Spleen (tissue), 11 donors: ENCODE measurements at regions not wholly inside any gene's neighbourhood (a gene's known extent, or its start where the extent isn't known, plus 50 kb on each side); places are given as distances from the start of the nearest gene placed in this dataset.
"Not testable (repeated sequence)": the region's sequence is repeated elsewhere in the genome, so short reads cannot be mapped to it uniquely, and the experiment has no call there.

Source experiments
- DNase-seq: peaks from one replicate; pipeline ENCODE4 v3.0.0-alpha.2; 2020
- H3K27ac ChIP-seq, 8 donors: fragments of 200-600 bp; sonication (generic) in 7 of 8; 1 replicate in 4 of 8; 2 replicates in 4 of 8; pipeline versions ENCODE4 v1.5.0 to v1.8.0; 2016 to 2021; ENCODE audit warnings: inconsistent platforms in 4 of 8, mild to moderate bottlenecking in 4 of 8, moderate library complexity in 1 of 8
- H3K27me3 ChIP-seq, 7 donors: fragments of 200-600 bp; sonication (generic) in 6 of 7; replicated peaks in 1 of 7; 1 replicate in 4 of 7; 2 replicates in 3 of 7; pipeline versions ENCODE4 v1.5.0 to v1.8.0; 2016 to 2021; ENCODE audit warnings: inconsistent platforms in 3 of 7, mild to moderate bottlenecking in 1 of 7
- H3K36me3 ChIP-seq, 6 donors: fragments of 200-600 bp; sonication (generic) in 5 of 6; 1 replicate in 4 of 6; 2 replicates in 2 of 6; pipeline versions ENCODE4 v1.5.0 to v1.8.0; 2016 to 2021; ENCODE audit warnings: inconsistent platforms in 2 of 6
- H3K4me1 ChIP-seq, 6 donors: fragments of 200-600 bp; sonication (generic) in 5 of 6; 1 replicate in 3 of 6; 2 replicates in 3 of 6; pipeline versions ENCODE4 v1.5.0 to v1.8.0; 2016 to 2021; ENCODE audit warnings: inconsistent platforms in 3 of 6
- H3K4me3 ChIP-seq, 8 donors: fragments of 200-600 bp; sonication (generic) in 7 of 8; 1 replicate in 4 of 8; 2 replicates in 4 of 8; pipeline versions ENCODE4 v1.5.0 to v1.8.0; 2016 to 2021; ENCODE audit warnings: inconsistent platforms in 4 of 8, mild to moderate bottlenecking in 4 of 8, moderate library complexity in 2 of 8
- H3K9me3 ChIP-seq, 8 donors: fragments of 200-600 bp; sonication (generic) in 7 of 8; 1 replicate in 4 of 8; 2 replicates in 4 of 8; pipeline versions ENCODE4 v1.5.0 to v1.8.0; 2016 to 2021; ENCODE audit warnings: inconsistent platforms in 4 of 8
- POLR2A ChIP-seq, 3 donors: fragments of 450-650 bp; IDR thresholded peaks; one replicate each; pipeline ENCODE4 v1.5.1; 2017; ENCODE audit warnings: antibody characterized with exemption in 3 of 3, mild to moderate bottlenecking in 1 of 3
- POLR2AphosphoS5 ChIP-seq, 3 donors: sonication (generic); formaldehyde crosslinking; IDR thresholded peaks; one replicate each; pipeline ENCODE4 v1.5.1; 2017; ENCODE audit warnings: antibody characterized with exemption in 3 of 3
- WGBS, 5 donors: extraction: QIAGEN DNeasy Blood & Tissue Kit in 3 of 5; methylation state at CpG; one replicate each; pipeline versions ENCODE4 v1.1.5 to v1.1.7; 2013 to 2018; 5-methylcytosine and 5-hydroxymethylcytosine counted together
- intact Hi-C: fragments of 100-400 bp; cut with DNase I; formaldehyde crosslinking; loops from one replicate; pipeline ENCODE4 v1.15.0; 2023; ENCODE audit warnings: low total_unique reads
- TF ChIP-seq, protein P1 (sequence below), 11 experiments: fragments of 200-600 bp in 7 of 11; fragments of 450-650 bp in 4 of 11; sonication (generic) in 4 of 11; IDR thresholded peaks in 8 of 11; conservative IDR thresholded peaks in 3 of 11; 1 replicate in 7 of 11; 2 replicates in 4 of 11; pipeline versions ENCODE4 v1.4.0 to v1.8.0; 2016 to 2021; ENCODE audit warnings: antibody characterized with exemption in 11 of 11, inconsistent platforms in 4 of 11, mild to moderate bottlenecking in 1 of 11
- donor health status: healthy with polysubstance abuse.
- donor health status: DM: no; HTN: no; CAD: no; lungs with moderate emphysema.
- donor health status: DM: no; HTN: no; CAD: no.
- donor health status: Bipolar disorder and iron deficiency.
- donor health status: healthy.
- donor health status: DM: no; HTN: no; CAD: no.
- donor health status: DM: yes; HTN: yes; CAD: no.

DNA sequence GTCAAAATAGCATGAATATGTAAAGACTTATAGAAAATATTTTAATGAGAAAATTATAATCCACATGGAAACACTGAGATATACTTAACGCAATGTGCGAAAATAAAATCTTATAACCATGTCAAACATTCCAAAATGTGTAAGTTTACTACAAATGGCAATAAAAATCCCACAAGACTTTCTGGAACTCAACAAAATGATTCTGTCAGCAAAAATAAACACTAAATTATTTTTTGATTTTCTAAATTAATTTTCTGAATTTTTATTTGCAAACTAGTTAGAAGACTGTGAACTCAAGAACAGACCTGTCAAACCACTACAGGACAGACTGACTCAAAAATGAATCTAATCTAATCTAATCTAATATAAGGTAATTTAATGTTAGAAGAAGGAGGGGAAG is 160.8 kb upstream of the KCTD7 start:
- H3K27me3 ChIP-seq, result no peaks in the 10 kb centered on the region
- TF ChIP-seq, protein P1, sequence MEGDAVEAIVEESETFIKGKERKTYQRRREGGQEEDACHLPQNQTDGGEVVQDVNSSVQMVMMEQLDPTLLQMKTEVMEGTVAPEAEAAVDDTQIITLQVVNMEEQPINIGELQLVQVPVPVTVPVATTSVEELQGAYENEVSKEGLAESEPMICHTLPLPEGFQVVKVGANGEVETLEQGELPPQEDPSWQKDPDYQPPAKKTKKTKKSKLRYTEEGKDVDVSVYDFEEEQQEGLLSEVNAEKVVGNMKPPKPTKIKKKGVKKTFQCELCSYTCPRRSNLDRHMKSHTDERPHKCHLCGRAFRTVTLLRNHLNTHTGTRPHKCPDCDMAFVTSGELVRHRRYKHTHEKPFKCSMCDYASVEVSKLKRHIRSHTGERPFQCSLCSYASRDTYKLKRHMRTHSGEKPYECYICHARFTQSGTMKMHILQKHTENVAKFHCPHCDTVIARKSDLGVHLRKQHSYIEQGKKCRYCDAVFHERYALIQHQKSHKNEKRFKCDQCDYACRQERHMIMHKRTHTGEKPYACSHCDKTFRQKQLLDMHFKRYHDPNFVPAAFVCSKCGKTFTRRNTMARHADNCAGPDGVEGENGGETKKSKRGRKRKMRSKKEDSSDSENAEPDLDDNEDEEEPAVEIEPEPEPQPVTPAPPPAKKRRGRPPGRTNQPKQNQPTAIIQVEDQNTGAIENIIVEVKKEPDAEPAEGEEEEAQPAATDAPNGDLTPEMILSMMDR (IDR thresholded peaks at IDR 0.05 in 8 of 11, conservative IDR thresholded peaks at IDR 0.05 in 3 of 11), result no peak
- H3K27ac ChIP-seq, result no peak overlapping the region
- intact Hi-C loops, result no loop called here
- H3K4me3 ChIP-seq, result no peak overlapping the region
- peaks cover 0 to 8% (median 0%) of the 10 kb centered on the region in 6 donors for H3K36me3 ChIP-seq
- peaks cover 0 to 4% (median 0%) of the 10 kb centered on the region in 6 donors for H3K4me1 ChIP-seq
- DNase-seq, result no peak
- no peaks in the 10 kb centered on the region for H3K9me3 ChIP-seq
- 94 to 98% (median 97%) methylated on average over 2 of the region's 2 CpGs for WGBS, 5 donors

DNA sequence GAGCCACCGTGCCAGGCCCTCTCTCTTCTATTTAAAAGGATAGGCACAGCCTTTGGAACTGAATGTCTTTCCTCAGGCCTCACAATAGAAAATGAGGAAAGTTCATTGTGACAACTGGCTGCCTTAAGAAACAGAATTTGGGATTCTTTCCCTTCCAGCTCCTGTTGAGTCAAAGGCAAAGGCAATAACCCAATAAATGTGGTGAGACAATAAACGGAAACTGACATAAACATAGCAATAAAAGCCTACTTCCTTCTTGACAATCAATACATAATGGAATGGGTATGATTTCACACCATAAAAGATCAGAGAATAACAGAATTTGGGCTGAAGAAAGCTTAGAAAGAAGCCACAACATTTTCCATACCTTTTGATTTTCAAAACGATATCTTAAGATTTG is 155.6 kb upstream of the KCTD7 start:
- H3K9me3 ChIP-seq, H3K4me3 ChIP-seq, intact Hi-C loops, H3K4me1 ChIP-seq, H3K27ac ChIP-seq, H3K27me3 ChIP-seq, DNase-seq: not testable (repeated sequence)
- peaks cover 0 to 50% (median 23%) of the 10 kb centered on the region in 6 donors for H3K36me3 ChIP-seq
- 88 to 91% (median 90%) methylated on average over 3 of the region's 3 CpGs for WGBS, 5 donors

DNA sequence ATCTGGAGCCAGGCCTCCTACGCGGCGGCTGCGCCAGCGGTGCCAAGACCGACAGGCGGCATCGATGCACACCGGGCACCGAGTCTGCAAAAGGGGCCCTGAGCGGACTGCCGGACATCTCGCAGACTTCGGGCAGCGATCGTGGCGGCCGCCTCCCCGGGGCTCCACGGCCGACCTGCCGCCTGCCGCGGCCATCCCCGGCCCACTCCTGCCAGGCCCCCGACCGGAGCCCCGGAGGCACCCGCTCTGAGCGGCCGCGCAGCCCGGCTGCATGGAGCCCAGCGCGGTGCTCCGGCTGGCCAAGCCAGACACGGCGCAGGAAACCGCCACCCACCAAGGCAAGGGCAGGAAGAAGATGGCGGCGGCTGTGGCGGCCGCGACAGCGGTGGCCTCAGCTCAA is 154.2 kb upstream of the KCTD7 start:
- H3K27me3 ChIP-seq, result no peaks in the 10 kb centered on the region
- H3K4me3 ChIP-seq, result no peak overlapping the region
- no peak for TF ChIP-seq POLR2AphosphoS5 (IDR thresholded peaks at IDR 0.05)
- no peak for TF ChIP-seq POLR2A (IDR thresholded peaks at IDR 0.05)
- TF ChIP-seq, protein P1 (IDR thresholded peaks at IDR 0.05 in 8 of 11, conservative IDR thresholded peaks at IDR 0.05 in 3 of 11), result no peak
- no peak overlapping the region for H3K27ac ChIP-seq
- H3K36me3 ChIP-seq, result peaks cover 0 to 64% (median 32%) of the 10 kb centered on the region in 6 donors
- H3K9me3 ChIP-seq, result no peaks in the 10 kb centered on the region
- WGBS, 5 donors, result 91 to 99% (median 95%) methylated on average over 16 to 45 of the region's 45 CpGs
- no peaks in the 10 kb centered on the region for H3K4me1 ChIP-seq
- intact Hi-C loops, result no loop called here
- DNase-seq, result no peak

DNA sequence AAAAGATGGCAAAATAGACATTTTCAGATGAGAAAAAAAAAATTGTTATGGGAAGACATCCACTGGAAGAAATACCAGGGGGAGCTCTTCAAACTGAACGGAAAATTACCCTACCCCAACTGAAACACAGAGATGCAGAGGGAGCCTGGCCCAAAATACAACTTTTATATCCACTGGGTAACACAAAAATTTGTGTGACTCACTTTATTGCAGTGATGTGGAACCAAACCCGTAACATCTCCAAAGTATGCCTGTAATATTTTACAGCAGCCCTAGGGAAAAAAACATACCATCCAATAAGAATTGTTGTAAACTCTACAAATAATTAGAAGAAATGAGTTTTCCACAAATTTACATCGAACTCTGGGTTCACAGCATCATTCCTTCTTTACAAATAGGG is 152.6 kb upstream of the KCTD7 start:
- intact Hi-C loops, DNase-seq, H3K9me3 ChIP-seq, H3K4me3 ChIP-seq, H3K27ac ChIP-seq, H3K4me1 ChIP-seq, H3K27me3 ChIP-seq: not testable (repeated sequence)
- WGBS, 5 donors, result 94 to 96% (median 95%) methylated on average over 3 of the region's 3 CpGs
- peaks cover 0 to 80% (median 41%) of the 10 kb centered on the region in 6 donors for H3K36me3 ChIP-seq

DNA sequence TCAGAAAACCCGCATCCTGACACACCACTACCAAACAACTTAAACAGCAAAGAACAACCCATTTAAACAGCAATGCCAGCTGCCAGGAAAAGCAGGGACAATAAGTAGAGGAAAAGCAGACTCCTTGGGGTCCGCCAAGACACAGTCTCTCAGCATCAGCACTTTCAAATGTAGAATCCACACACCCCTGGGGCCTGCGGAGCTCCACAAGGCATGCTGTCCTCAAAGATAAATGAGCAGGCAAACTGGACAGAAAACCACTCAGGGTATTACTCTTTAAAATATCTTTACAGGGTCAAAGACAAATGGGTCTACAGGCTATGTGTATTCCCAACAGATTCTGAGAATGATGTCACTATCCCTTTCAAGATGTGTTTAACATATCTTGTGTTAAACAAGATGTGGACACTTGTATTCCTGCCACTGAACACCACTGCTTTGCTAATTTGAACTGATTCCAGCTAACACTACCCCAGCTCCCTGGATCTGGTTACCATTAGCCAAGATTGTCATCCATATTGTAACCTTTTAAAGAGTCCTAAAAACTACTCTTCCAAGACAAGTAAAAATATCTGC is 150.8 kb upstream of the KCTD7 start:
- peaks cover 0 to 95% (median 41%) of the 10 kb centered on the region in 6 donors for H3K36me3 ChIP-seq
- WGBS, 5 donors, result 89 to 92% (median 90%) methylated on average over 3 of the region's 3 CpGs
- intact Hi-C loops, result not testable (repeated sequence)

DNA sequence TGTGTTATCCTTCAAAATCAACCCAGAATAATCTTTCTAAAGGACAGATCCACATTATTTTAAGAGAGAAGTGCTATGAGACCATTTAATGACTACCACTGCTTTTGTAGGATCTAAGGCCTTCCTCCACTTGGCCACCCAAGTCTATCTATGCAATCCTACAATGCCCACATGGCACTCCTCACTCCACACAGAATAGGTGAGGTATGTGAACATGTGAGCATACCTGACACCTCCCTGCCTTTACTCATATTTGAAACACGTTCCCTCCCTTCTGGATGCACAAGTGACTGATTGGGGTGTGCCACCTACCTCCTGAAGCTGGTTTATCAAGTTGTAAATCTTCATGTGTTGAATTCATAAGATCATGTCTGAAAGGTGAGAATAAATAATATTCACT is 147.5 kb upstream of the KCTD7 start:
- H3K27me3 ChIP-seq, H3K4me1 ChIP-seq, H3K4me3 ChIP-seq, intact Hi-C loops, H3K9me3 ChIP-seq, H3K27ac ChIP-seq, DNase-seq: not testable (repeated sequence)
- peaks cover 0 to 89% (median 25%) of the 10 kb centered on the region in 6 donors for H3K36me3 ChIP-seq
- WGBS, 5 donors, result 86 to 100% (median 92%) methylated on average over 1 of the region's 1 CpG

More for the DNA sequence above, 150.8 kb upstream of the KCTD7 start:
- not testable (repeated sequence) for H3K4me1 ChIP-seq, H3K4me3 ChIP-seq, DNase-seq, H3K9me3 ChIP-seq, H3K27me3 ChIP-seq, H3K27ac ChIP-seq

DNA sequence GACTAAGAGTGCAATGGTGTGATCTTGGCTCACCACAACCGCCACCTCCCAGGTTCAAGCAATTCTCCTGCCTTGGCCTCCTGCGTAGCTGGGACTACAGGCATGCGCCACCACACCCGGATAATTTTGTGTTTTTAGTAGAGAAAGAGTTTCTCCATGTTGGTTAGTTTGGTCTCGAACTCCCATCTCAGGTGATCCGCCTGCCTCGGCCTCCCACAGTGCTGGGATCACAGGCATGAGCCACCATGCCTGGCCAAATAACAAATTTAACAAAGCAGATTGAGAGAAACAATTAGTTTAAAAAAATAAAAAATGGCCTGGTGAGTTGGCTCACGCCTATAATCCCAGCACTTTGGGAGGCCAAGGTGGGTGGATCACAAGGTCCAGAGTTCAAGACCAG is 139.6 kb upstream of the KCTD7 start:
- WGBS, 5 donors, result 95 to 97% (median 97%) methylated on average over 8 of the region's 8 CpGs
- H3K4me3 ChIP-seq, DNase-seq, H3K9me3 ChIP-seq, H3K27ac ChIP-seq, intact Hi-C loops, H3K27me3 ChIP-seq: not testable (repeated sequence)
- Histone ChIP-seq H3K36me3 (peaks cover 0 to 25% (median 2%) of the 10 kb centered on the region in 6 donors), H3K4me1 (peaks cover 0 to 15% (median 11%) of the 10 kb centered on the region in 6 donors)

DNA sequence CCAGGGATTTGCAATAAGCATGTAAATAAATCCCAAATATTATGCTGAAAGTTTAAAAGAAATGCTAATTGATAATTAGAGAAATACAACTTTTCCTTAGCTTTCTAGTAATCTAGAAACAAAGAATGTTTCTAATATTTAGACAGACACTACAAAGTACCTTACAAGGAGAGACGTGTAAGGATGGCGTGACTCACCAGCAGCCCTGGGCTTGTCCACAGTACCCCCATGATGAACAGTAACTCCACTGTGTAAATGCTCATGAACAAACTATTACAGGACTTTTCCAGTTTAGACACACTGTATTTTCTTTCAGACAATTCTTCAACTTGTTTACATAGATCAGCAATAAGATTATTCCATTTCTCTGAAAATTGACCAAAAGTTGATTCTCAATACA is 138.9 kb upstream of the KCTD7 start:
- H3K27me3 ChIP-seq, H3K9me3 ChIP-seq, DNase-seq, H3K4me3 ChIP-seq, intact Hi-C loops, H3K27ac ChIP-seq: not testable (repeated sequence)
- peaks cover 0 to 21% (median 2%) of the 10 kb centered on the region in 6 donors for H3K36me3 ChIP-seq
- peaks cover 0 to 22% (median 18%) of the 10 kb centered on the region in 6 donors for H3K4me1 ChIP-seq
- WGBS, 5 donors, result 45 to 88% (median 73%) methylated on average over 2 of the region's 2 CpGs

DNA sequence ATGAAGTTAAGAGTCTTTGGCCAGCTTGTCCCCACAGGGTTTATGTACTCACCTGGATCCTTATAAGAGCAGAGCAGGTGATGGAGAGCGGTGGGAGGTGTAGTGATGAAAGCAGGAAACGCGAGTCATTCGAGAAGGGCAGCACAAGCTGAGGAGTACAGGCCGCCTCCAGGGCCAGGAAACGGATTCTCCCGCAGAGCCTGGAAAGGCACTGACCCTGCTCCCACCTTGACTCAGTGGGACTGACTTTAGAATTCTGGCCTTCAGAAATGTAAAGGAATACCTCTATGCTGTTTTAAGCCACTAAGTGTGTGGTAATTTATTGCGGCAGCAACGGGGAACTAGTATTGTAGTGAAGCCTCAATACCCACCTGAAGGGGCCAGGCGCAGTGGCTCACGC is 137.7 kb upstream of the KCTD7 start:
- H3K27ac ChIP-seq, intact Hi-C loops, H3K36me3 ChIP-seq, H3K9me3 ChIP-seq, H3K27me3 ChIP-seq, H3K4me3 ChIP-seq: not testable (repeated sequence)
- DNase-seq, result peak; percentile 33
- peaks cover 0 to 24% (median 18%) of the 10 kb centered on the region in 6 donors for H3K4me1 ChIP-seq
- WGBS, 5 donors, result 81 to 91% (median 86%) methylated on average over 8 to 11 of the region's 11 CpGs
